BJ (cell line): ENCODE measurements at regions not wholly inside any gene's neighbourhood (a gene's known extent, or its start where the extent isn't known, plus 50 kb on each side); places are given as distances from the start of the nearest gene placed in this dataset.

Source experiments
- CTCF ChIA-PET: fragments of 350-600 bp; formaldehyde crosslinking; extraction: SDS; loops from one replicate; lab custom pipeline; 2021; ENCODE audit warnings: antibody characterized with exemption, inconsistent platforms; lab: Yijun Ruan, JAX
- POLR2A ChIA-PET: fragments of 300-600 bp; sonication (Branson Sonifier 250); formaldehyde crosslinking; extraction: SDS; loops from one replicate; lab custom pipeline; 2021; ENCODE audit warnings: antibody characterized with exemption; lab: Charles Lee
- DNase-seq: peaks from one replicate; pipeline ENCODE4 v3.0.0-alpha.2; 2011; ENCODE audit warnings: low read depth
- H3K27me3 ChIP-seq: 2 replicates; pipeline ENCODE4 v1.6.0; 2011; ENCODE audit warnings: low read length; ENCODE audit not compliant: control insufficient read depth, insufficient read depth
- H3K36me3 ChIP-seq: 2 replicates; pipeline ENCODE4 v1.5.1; 2011; ENCODE audit warnings: low read length; ENCODE audit not compliant: control insufficient read depth, insufficient read depth
- H3K4me3 ChIP-seq: 2 replicates; pipeline ENCODE4 v1.5.1; 2011; ENCODE audit warnings: low read depth, mild to moderate bottlenecking, control low read depth, low read length
- TF ChIP-seq, protein P1 (sequence below): IDR thresholded peaks from 2 replicates; pipeline ENCODE4 v1.5.1; 2011; ENCODE audit warnings: low read depth, mild to moderate bottlenecking, control low read depth, inconsistent platforms, low read length, moderate library complexity; ENCODE audit not compliant: insufficient read depth

GRCh38 chr21:35530766-35531165 lies 481.7 kb upstream of the RUNX1 start:
- DNase-seq, result no peak

DNA sequence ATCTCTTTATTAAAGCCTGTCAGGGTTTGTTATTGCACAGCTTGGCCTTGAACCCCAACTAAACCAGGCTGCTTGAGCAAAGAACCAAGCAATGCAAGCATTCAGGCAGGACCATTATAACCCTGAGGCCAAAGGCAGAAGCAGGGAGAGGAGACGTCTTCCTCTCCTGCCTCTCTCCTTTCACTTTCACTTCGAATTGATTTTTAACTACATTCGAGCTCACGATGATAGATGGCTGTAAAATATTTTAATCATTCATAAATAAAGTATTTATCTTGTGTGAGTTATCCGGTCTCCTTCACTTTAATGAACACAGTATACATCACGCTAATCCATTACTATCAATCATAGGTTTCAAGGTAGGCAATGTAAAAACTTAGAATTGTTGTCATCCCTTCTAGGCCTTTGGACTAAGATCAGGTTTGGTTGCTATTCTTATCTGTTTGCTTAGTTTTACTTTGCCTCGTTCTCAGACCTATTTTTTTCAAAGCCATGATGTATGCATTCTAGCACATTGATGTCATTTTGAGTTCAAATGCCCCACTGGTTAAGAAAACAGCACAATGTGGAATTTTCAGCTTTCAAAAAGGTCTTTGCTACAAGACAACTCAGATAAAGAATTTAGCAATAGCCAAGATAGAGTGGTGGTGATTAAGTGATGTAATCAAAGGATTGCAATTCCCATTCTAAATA lies 480.2 kb upstream of the RUNX1 start:
- POLR2A ChIA-PET, result no interaction called here
- no peaks in the 10 kb centered on the region for H3K36me3 ChIP-seq
- no peak overlapping the region for H3K4me3 ChIP-seq
- H3K27me3 ChIP-seq, result no peaks in the 10 kb centered on the region
- CTCF ChIA-PET, result interaction anchor here (1.1 kb wide), 1 partner anchor 33 kb away, joined by 3 read pairs; no protein-coding TSS in a partner anchor
- TF ChIP-seq, protein P1, sequence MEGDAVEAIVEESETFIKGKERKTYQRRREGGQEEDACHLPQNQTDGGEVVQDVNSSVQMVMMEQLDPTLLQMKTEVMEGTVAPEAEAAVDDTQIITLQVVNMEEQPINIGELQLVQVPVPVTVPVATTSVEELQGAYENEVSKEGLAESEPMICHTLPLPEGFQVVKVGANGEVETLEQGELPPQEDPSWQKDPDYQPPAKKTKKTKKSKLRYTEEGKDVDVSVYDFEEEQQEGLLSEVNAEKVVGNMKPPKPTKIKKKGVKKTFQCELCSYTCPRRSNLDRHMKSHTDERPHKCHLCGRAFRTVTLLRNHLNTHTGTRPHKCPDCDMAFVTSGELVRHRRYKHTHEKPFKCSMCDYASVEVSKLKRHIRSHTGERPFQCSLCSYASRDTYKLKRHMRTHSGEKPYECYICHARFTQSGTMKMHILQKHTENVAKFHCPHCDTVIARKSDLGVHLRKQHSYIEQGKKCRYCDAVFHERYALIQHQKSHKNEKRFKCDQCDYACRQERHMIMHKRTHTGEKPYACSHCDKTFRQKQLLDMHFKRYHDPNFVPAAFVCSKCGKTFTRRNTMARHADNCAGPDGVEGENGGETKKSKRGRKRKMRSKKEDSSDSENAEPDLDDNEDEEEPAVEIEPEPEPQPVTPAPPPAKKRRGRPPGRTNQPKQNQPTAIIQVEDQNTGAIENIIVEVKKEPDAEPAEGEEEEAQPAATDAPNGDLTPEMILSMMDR, result no peak
- DNase-seq, result no peak

More at GRCh38 chr21:35530766-35531165, 481.7 kb upstream of the RUNX1 start:
- CTCF ChIA-PET, result no interaction called here
- H3K27me3 ChIP-seq, result no peaks in the 10 kb centered on the region
- H3K36me3 ChIP-seq, result no peaks in the 10 kb centered on the region
- POLR2A ChIA-PET, result no interaction called here
- no peak overlapping the region for H3K4me3 ChIP-seq
- TF ChIP-seq, protein P1, result no peak

- ChIA-PET POLR2A (no interaction called here), CTCF (interaction anchor here (1.1 kb wide), 1 partner anchor 34 kb away, joined by 3 read pairs; no protein-coding TSS in a partner anchor)
- no peak overlapping the region for H3K4me3 ChIP-seq
- no peaks in the 10 kb centered on the region for H3K27me3 ChIP-seq
- TF ChIP-seq, protein P1, result no peak
- H3K36me3 ChIP-seq, result no peaks in the 10 kb centered on the region
- no peak for DNase-seq
These were observed 479.3 kb upstream of the RUNX1 start for GRCh38 chr21:35528116-35529042.

DNA sequence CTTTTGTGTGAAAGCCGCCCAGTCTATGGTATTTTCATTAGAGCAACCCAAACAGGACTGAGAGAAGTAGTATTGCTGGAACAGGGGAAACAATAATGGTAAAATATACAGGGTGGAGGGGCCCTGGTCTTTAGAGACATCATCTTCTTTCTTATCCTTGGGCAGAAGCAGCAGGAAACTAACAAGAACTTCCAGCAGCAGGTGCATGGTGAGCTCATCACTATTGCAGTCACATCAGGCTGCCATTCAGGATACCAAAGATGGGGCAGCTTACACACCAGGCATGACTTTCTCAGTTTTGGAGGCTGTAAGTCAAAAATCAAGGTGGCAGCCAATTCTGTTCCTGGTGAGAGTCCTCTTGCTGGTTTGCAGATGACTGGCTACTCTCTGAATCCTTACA lies 478.3 kb upstream of the RUNX1 start:
- ChIA-PET POLR2A (no interaction called here), CTCF (no interaction called here)
- TF ChIP-seq, protein P1, result no peak
- no peak for DNase-seq
- Histone ChIP-seq H3K36me3 (no peaks in the 10 kb centered on the region), H3K4me3 (no peak overlapping the region), H3K27me3 (no peaks in the 10 kb centered on the region)

GRCh38 chr21:35525443-35525842 lies 476.3 kb upstream of the RUNX1 start:
- CTCF ChIA-PET, result interaction anchor here (1.1 kb wide), 1 partner anchor 9 kb away, joined by 3 read pairs; no protein-coding TSS in a partner anchor
- POLR2A ChIA-PET, result no interaction called here
- H3K27me3 ChIP-seq, result no peaks in the 10 kb centered on the region
- no peak overlapping the region for H3K4me3 ChIP-seq
- TF ChIP-seq, protein P1, result no peak
- DNase-seq, result no peak
- H3K36me3 ChIP-seq, result no peaks in the 10 kb centered on the region
